ENCODE measurements at regions not wholly inside any gene's neighbourhood (a gene's known extent, or its start where the extent isn't known, plus 50 kb on each side); places are given as distances from the start of the nearest gene placed in this dataset.

DNA sequence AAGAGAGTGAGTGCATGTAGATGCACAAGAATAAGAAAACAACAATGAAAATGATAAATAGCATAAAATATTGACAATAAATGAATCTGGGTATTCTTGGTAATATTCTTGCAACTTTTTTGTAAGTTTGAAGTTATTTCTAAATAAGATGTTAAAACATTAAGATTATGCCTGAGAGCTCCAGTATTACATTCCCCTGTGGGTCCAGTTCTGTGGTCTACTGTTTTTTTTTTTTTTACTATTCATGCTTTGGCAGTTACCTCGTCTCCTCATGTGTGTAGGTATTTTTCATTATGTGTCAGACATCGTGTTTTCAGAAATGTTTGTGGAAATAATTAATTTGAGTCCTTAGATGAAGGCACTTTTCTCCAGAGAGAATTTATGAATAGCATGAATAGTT, 386.2 kb downstream of the AACS start:
- Histone ChIP-seq H3K4me3 (ENCODE audit: severe bottlenecking) (no peak overlapping the region), H3K36me3 (ENCODE audit: low read depth) (no peaks in the 10 kb centered on the region), H3K4me1 (ENCODE audit: insufficient read depth, poor library complexity, severe bottlenecking) (no peaks in the 10 kb centered on the region), H3K9me3 (ENCODE audit: severe bottlenecking) (no peaks in the 10 kb centered on the region), H3K27ac (ENCODE audit: poor library complexity, severe bottlenecking) (no peak overlapping the region), H3K27me3 (ENCODE audit: insufficient read depth, poor library complexity, severe bottlenecking) (peaks cover 11% of the 10 kb centered on the region)
- TF ChIP-seq, protein P1, sequence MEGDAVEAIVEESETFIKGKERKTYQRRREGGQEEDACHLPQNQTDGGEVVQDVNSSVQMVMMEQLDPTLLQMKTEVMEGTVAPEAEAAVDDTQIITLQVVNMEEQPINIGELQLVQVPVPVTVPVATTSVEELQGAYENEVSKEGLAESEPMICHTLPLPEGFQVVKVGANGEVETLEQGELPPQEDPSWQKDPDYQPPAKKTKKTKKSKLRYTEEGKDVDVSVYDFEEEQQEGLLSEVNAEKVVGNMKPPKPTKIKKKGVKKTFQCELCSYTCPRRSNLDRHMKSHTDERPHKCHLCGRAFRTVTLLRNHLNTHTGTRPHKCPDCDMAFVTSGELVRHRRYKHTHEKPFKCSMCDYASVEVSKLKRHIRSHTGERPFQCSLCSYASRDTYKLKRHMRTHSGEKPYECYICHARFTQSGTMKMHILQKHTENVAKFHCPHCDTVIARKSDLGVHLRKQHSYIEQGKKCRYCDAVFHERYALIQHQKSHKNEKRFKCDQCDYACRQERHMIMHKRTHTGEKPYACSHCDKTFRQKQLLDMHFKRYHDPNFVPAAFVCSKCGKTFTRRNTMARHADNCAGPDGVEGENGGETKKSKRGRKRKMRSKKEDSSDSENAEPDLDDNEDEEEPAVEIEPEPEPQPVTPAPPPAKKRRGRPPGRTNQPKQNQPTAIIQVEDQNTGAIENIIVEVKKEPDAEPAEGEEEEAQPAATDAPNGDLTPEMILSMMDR (IDR thresholded peaks at IDR 0.05; ENCODE audit: poor library complexity, severe bottlenecking) = no peak
- ATAC-seq (ENCODE audit: low read depth) (no peak), DNase-seq (ENCODE audit: low spot score) (no peak)

- DNase-seq (ENCODE audit: low spot score) (no peak), ATAC-seq (ENCODE audit: low read depth) (no peak)
- Histone ChIP-seq H3K9me3 (ENCODE audit: severe bottlenecking) (no peaks in the 10 kb centered on the region), H3K4me3 (ENCODE audit: severe bottlenecking) (no peak overlapping the region), H3K27ac (ENCODE audit: poor library complexity, severe bottlenecking) (no peak overlapping the region), H3K4me1 (ENCODE audit: insufficient read depth, poor library complexity, severe bottlenecking) (no peaks in the 10 kb centered on the region), H3K36me3 (ENCODE audit: low read depth) (no peaks in the 10 kb centered on the region), H3K27me3 (ENCODE audit: insufficient read depth, poor library complexity, severe bottlenecking) (peaks cover 11% of the 10 kb centered on the region)
- TF ChIP-seq, protein P1 (IDR thresholded peaks at IDR 0.05; ENCODE audit: poor library complexity, severe bottlenecking) = no peak
Measured at GRCh38 chr12:125453751-125454150, 388.5 kb downstream of the AACS start.

GRCh38 chr12:125454291-125454690, 389.1 kb downstream of the AACS start:
- H3K36me3 ChIP-seq (ENCODE audit: low read depth) = no peaks in the 10 kb centered on the region
- TF ChIP-seq, protein P1 (IDR thresholded peaks at IDR 0.05; ENCODE audit: poor library complexity, severe bottlenecking) = no peak
- H3K27me3 ChIP-seq (ENCODE audit: insufficient read depth, poor library complexity, severe bottlenecking) = peaks cover 11% of the 10 kb centered on the region
- no peak for DNase-seq (ENCODE audit: low spot score)
- H3K4me3 ChIP-seq (ENCODE audit: severe bottlenecking) = no peak overlapping the region
- H3K27ac ChIP-seq (ENCODE audit: poor library complexity, severe bottlenecking) = no peak overlapping the region
- no peaks in the 10 kb centered on the region for H3K4me1 ChIP-seq (ENCODE audit: insufficient read depth, poor library complexity, severe bottlenecking)
- no peaks in the 10 kb centered on the region for H3K9me3 ChIP-seq (ENCODE audit: severe bottlenecking)
- ATAC-seq (ENCODE audit: low read depth) = no peak

DNA sequence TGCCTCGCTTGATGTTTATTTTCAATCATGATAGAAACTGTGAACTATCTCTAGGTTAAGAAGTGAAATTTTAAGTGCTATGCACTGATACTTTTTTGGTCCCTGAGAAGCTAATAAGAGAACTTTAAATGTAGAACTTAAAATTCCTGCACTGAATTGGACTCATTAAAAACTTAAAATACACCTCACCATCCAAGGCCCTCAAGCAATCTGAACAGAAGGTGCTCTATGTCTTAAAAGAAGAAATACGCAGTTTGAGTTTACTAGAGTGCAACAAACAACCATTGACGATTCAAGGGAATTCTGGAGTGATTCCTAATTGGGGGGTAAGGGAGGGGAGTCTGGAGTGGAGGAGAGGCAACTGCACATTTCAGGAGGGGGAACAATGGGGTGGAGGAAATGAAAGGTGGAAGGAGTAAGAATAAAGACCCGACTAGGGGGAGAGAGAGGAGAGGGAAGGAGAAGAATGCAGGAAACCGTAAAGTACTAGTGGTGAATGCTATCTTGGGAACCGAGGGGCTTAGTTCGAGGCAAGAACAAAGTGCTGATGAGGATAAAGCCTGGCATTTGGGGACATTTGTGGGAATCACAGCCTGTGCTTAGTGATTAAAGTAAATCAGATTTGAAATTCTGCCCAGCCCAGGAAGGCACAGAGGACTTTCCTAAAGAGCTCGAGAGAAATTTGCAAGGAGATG, 389.7 kb downstream of the AACS start:
- DNase-seq (ENCODE audit: low spot score) (no peak), ATAC-seq (ENCODE audit: low read depth) (no peak)
- Histone ChIP-seq H3K36me3 (ENCODE audit: low read depth) (no peaks in the 10 kb centered on the region), H3K9me3 (ENCODE audit: severe bottlenecking) (no peaks in the 10 kb centered on the region), H3K27me3 (ENCODE audit: insufficient read depth, poor library complexity, severe bottlenecking) (peaks cover 11% of the 10 kb centered on the region), H3K4me1 (ENCODE audit: insufficient read depth, poor library complexity, severe bottlenecking) (no peaks in the 10 kb centered on the region), H3K27ac (ENCODE audit: poor library complexity, severe bottlenecking) (no peak overlapping the region), H3K4me3 (ENCODE audit: severe bottlenecking) (no peak overlapping the region)
- TF ChIP-seq, protein P1 (IDR thresholded peaks at IDR 0.05; ENCODE audit: poor library complexity, severe bottlenecking) = no peak

GRCh38 chr12:125455556-125455955, 390.3 kb downstream of the AACS start:
- Histone ChIP-seq H3K27me3 (ENCODE audit: insufficient read depth, poor library complexity, severe bottlenecking) (peaks cover 11% of the 10 kb centered on the region), H3K4me3 (ENCODE audit: severe bottlenecking) (no peak overlapping the region), H3K4me1 (ENCODE audit: insufficient read depth, poor library complexity, severe bottlenecking) (no peaks in the 10 kb centered on the region), H3K36me3 (ENCODE audit: low read depth) (no peaks in the 10 kb centered on the region), H3K9me3 (ENCODE audit: severe bottlenecking) (no peaks in the 10 kb centered on the region), H3K27ac (ENCODE audit: poor library complexity, severe bottlenecking) (no peak overlapping the region)
- DNase-seq (ENCODE audit: low spot score) (no peak), ATAC-seq (ENCODE audit: low read depth) (no peak)
- TF ChIP-seq, protein P1 (IDR thresholded peaks at IDR 0.05; ENCODE audit: poor library complexity, severe bottlenecking) = no peak
